ENCODE measurements at regions not wholly inside any gene's neighbourhood (a gene's known extent, or its start where the extent isn't known, plus 50 kb on each side); places are given as distances from the start of the nearest gene placed in this dataset.

DNA sequence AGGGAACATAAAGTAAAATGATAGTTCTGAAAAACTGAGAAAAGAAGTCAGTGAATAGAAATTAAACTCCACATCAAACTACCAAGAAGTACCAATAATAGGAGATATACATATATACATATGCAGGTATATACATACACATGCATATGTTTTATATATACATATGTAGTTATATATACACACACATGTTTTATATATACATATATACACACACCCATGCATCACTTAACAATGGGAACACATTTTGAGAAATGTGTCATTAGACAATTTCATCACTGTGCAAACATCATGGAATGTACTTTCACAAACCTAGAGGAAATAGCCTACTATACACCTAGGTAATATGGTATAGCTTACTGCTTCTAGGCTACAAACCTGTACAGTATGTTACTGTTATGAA lies 626.8 kb upstream of the PCDH9 start:
- no peak for TF ChIP-seq ZNF274 (IDR thresholded peaks at IDR 0.05; ENCODE audit: low read depth, low read length)
- no peak for TF ChIP-seq YY1 (IDR thresholded peaks at IDR 0.05; ENCODE audit: insufficient read depth, insufficient read length)
